ENCODE measurements at regions not wholly inside any gene's neighbourhood (a gene's known extent, or its start where the extent isn't known, plus 50 kb on each side); places are given as distances from the start of the nearest gene placed in this dataset.

DNA sequence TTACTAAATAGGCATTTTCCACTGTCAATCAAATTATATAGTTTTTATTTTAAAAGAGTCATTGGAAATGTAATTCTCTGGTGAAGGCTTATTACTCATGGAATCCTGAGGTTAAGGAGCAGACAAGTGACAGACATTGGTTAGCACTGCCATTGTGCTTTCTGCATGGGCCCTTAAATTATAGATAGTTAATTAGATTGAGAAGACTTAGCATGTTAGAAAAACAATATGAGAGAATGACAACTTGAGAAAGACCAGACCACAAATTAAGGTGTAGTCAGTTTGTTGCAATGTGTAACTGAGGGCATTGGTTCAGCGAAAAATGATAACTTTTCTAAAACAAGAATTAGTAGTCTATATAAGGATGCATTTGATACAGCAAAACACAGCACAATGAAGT, 195.5 kb downstream of the SLITRK6 start:
- CTCF ChIA-PET, result no interaction called here
- Histone ChIP-seq H3K4me1 (ENCODE audit: insufficient read depth, low read length, poor library complexity, severe bottlenecking) (no peaks in the 10 kb centered on the region), H3K36me3 (ENCODE audit: insufficient read depth, low read length, poor library complexity, severe bottlenecking) (no peaks in the 10 kb centered on the region), H3K4me3 (ENCODE audit: low read depth, low read length, poor library complexity, severe bottlenecking) (no peak overlapping the region), H3K27me3 (replicated peaks; ENCODE audit: insufficient read depth, low read depth, low read length, poor library complexity) (no peaks in the 10 kb centered on the region), H3K27ac (ENCODE audit: low read depth, low read length, poor library complexity, severe bottlenecking) (no peak overlapping the region), H3K9me3 (ENCODE audit: low read depth, low read length, poor library complexity, severe bottlenecking) (no peaks in the 10 kb centered on the region)
- POLR2A ChIA-PET (ENCODE audit: low non-redundant PET), result no interaction called here
- BruUV-seq (replicated peaks), result no TSS peak
- TF ChIP-seq, protein P1, sequence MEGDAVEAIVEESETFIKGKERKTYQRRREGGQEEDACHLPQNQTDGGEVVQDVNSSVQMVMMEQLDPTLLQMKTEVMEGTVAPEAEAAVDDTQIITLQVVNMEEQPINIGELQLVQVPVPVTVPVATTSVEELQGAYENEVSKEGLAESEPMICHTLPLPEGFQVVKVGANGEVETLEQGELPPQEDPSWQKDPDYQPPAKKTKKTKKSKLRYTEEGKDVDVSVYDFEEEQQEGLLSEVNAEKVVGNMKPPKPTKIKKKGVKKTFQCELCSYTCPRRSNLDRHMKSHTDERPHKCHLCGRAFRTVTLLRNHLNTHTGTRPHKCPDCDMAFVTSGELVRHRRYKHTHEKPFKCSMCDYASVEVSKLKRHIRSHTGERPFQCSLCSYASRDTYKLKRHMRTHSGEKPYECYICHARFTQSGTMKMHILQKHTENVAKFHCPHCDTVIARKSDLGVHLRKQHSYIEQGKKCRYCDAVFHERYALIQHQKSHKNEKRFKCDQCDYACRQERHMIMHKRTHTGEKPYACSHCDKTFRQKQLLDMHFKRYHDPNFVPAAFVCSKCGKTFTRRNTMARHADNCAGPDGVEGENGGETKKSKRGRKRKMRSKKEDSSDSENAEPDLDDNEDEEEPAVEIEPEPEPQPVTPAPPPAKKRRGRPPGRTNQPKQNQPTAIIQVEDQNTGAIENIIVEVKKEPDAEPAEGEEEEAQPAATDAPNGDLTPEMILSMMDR (conservative IDR thresholded peaks at IDR 0.05; ENCODE audit: low read depth, low read length), result no peak
- no peak for TF ChIP-seq EZH2 (IDR thresholded peaks at IDR 0.05; ENCODE audit: borderline replicate concordance, low read depth, low read length, poor library complexity, severe bottlenecking)
- intact Hi-C loops (cut with micrococcal nuclease; ENCODE audit: unreplicated experiment), result no loop called here
- DNase-seq (ENCODE audit: low spot score), result no peak

DNA sequence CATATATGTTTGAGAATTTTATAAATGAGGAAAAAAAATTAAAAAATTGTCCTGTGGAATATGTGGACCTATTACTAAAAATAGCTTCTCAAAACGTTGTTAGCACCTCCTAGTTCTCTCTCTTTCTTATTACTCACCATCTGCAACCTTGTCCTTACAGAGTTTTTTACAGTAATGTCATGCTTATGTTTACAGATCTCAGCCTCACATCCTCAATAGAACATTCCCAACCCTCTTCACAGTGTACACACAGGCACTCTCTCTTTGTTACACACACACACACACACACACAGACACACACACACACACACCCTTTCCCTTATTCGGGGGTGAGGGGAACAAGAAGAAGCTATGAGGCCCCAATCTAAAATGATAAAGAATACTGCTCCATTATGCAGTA, 197.7 kb downstream of the SLITRK6 start:
- no peaks in the 10 kb centered on the region for H3K4me1 ChIP-seq (ENCODE audit: insufficient read depth, low read length, poor library complexity, severe bottlenecking)
- no peaks in the 10 kb centered on the region for H3K36me3 ChIP-seq (ENCODE audit: insufficient read depth, low read length, poor library complexity, severe bottlenecking)
- POLR2A ChIA-PET (ENCODE audit: low non-redundant PET), result no interaction called here
- DNase-seq (ENCODE audit: low spot score), result no peak
- CTCF ChIA-PET, result interaction anchor here (0.6 kb wide), 1 partner anchor 227 kb away, joined by 3 read pairs; no protein-coding TSS in a partner anchor
- H3K4me3 ChIP-seq (ENCODE audit: low read depth, low read length, poor library complexity, severe bottlenecking), result no peak overlapping the region
- H3K27me3 ChIP-seq (replicated peaks; ENCODE audit: insufficient read depth, low read depth, low read length, poor library complexity), result no peaks in the 10 kb centered on the region
- BruUV-seq (replicated peaks), result no TSS peak
- no peak overlapping the region for H3K27ac ChIP-seq (ENCODE audit: low read depth, low read length, poor library complexity, severe bottlenecking)
- no peak for TF ChIP-seq EZH2 (IDR thresholded peaks at IDR 0.05; ENCODE audit: borderline replicate concordance, low read depth, low read length, poor library complexity, severe bottlenecking)
- TF ChIP-seq, protein P1 (conservative IDR thresholded peaks at IDR 0.05; ENCODE audit: low read depth, low read length), result no peak
- H3K9me3 ChIP-seq (ENCODE audit: low read depth, low read length, poor library complexity, severe bottlenecking), result no peaks in the 10 kb centered on the region
- intact Hi-C loops (cut with micrococcal nuclease; ENCODE audit: unreplicated experiment), result no loop called here

DNA sequence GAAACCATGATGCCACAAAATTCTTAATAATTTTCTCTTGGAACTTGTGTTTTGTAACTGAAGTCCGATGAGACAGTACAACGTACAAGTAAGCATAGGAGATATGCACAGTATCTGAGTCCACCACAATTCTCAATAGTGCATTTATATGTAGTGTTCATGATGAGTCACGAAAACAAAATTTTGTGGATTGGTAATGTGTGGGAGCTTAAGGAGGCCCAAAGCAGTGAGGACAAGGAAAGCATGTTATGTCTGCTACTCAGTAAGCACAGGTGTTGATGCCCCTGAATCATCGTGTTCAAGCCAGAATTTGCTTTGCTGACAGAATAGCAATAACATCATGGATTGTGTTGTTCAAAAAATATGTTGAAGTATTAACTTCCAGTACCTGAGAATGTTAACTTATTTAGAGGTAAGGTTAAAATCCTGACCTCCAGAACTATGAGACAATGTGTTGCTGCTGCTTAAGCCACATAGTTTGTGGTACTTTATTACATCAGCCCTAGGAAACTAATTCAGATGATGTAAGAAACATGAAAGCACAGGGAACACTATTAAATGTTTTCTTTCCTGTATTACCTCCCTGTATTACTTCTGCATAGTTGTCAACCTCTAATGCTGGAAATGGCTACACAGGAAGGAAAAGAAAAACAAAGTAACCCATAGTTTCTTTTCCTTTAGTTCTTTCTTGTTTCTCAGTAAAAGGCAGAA, 201.3 kb downstream of the SLITRK6 start:
- no TSS peak for BruUV-seq (replicated peaks)
- no peak for DNase-seq (ENCODE audit: low spot score)
- TF ChIP-seq, protein P1 (conservative IDR thresholded peaks at IDR 0.05; ENCODE audit: low read depth, low read length), result no peak
- no peak for TF ChIP-seq EZH2 (IDR thresholded peaks at IDR 0.05; ENCODE audit: borderline replicate concordance, low read depth, low read length, poor library complexity, severe bottlenecking)
- Histone ChIP-seq H3K27ac (ENCODE audit: low read depth, low read length, poor library complexity, severe bottlenecking) (no peak overlapping the region), H3K9me3 (ENCODE audit: low read depth, low read length, poor library complexity, severe bottlenecking) (no peaks in the 10 kb centered on the region), H3K4me1 (ENCODE audit: insufficient read depth, low read length, poor library complexity, severe bottlenecking) (no peaks in the 10 kb centered on the region), H3K27me3 (replicated peaks; ENCODE audit: insufficient read depth, low read depth, low read length, poor library complexity) (no peaks in the 10 kb centered on the region), H3K4me3 (ENCODE audit: low read depth, low read length, poor library complexity, severe bottlenecking) (no peak overlapping the region), H3K36me3 (ENCODE audit: insufficient read depth, low read length, poor library complexity, severe bottlenecking) (no peaks in the 10 kb centered on the region)
- intact Hi-C loops (cut with micrococcal nuclease; ENCODE audit: unreplicated experiment), result no loop called here
- ChIA-PET CTCF (no interaction called here), POLR2A (ENCODE audit: low non-redundant PET) (no interaction called here)
